ENCODE measurements at regions not wholly inside any gene's neighbourhood (a gene's known extent, or its start where the extent isn't known, plus 50 kb on each side); places are given as distances from the start of the nearest gene placed in this dataset.

DNA sequence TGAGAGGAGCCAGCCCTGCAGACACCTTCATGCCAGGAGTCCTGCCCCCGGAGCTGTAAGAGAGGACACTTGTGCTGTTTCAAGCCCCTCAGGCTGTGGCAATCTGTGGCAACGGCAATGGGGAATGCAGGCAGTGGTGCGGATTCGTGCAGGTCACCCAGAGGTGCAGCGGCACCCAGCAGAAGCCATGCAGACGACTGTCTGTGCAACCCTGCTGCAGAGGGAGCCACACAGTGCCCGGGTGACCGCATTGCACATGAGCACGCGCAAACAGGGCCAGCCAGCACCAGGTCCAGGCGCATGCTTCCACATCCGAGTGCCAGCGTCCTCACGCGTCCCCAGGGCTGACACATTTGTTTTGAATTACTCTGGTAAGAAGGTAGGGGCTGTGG, 84.8 kb upstream of the GPC1 start:
- H3K27me3 ChIP-seq (ENCODE audit: insufficient read depth, low read length, poor library complexity) = peaks cover 3% of the 10 kb centered on the region
- no peak overlapping the region for H2AFZ ChIP-seq (ENCODE audit: low read depth, low read length)
- TF ChIP-seq, protein P1, sequence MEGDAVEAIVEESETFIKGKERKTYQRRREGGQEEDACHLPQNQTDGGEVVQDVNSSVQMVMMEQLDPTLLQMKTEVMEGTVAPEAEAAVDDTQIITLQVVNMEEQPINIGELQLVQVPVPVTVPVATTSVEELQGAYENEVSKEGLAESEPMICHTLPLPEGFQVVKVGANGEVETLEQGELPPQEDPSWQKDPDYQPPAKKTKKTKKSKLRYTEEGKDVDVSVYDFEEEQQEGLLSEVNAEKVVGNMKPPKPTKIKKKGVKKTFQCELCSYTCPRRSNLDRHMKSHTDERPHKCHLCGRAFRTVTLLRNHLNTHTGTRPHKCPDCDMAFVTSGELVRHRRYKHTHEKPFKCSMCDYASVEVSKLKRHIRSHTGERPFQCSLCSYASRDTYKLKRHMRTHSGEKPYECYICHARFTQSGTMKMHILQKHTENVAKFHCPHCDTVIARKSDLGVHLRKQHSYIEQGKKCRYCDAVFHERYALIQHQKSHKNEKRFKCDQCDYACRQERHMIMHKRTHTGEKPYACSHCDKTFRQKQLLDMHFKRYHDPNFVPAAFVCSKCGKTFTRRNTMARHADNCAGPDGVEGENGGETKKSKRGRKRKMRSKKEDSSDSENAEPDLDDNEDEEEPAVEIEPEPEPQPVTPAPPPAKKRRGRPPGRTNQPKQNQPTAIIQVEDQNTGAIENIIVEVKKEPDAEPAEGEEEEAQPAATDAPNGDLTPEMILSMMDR (IDR thresholded peaks at IDR 0.05; ENCODE audit: borderline replicate concordance, extremely low read depth, low read length, poor library complexity, severe bottlenecking) = no peak
- TF ChIP-seq EZH2 (IDR thresholded peaks at IDR 0.05; ENCODE audit: borderline replicate concordance, low read depth, low read length, severe bottlenecking) = no peak
- H3K9me3 ChIP-seq (ENCODE audit: insufficient read depth, low read length, severe bottlenecking) = no peaks in the 10 kb centered on the region
- no peak overlapping the region for H3K4me2 ChIP-seq (ENCODE audit: insufficient read depth, low read length)
- H3K79me2 ChIP-seq (ENCODE audit: insufficient read depth, low read length) = no peaks in the 10 kb centered on the region
- no peaks in the 10 kb centered on the region for H3K4me1 ChIP-seq (ENCODE audit: insufficient read depth, low read length)
- H3K36me3 ChIP-seq (ENCODE audit: insufficient read depth, low read length) = no peaks in the 10 kb centered on the region
- H4K20me1 ChIP-seq (ENCODE audit: insufficient read depth, low read length) = no peaks in the 10 kb centered on the region
- H3K4me3 ChIP-seq (ENCODE audit: low read depth in 1 of 2, low read length in 2 of 2) = no peak overlapping the region
- H3K9ac ChIP-seq (ENCODE audit: low read depth, low read length) = no peak overlapping the region
- ATAC-seq (ENCODE audit: insufficient read depth, low read depth) (no peak), DNase-seq (no peak)
- H3K27ac ChIP-seq (ENCODE audit: low read length) = no peak overlapping the region

DNA sequence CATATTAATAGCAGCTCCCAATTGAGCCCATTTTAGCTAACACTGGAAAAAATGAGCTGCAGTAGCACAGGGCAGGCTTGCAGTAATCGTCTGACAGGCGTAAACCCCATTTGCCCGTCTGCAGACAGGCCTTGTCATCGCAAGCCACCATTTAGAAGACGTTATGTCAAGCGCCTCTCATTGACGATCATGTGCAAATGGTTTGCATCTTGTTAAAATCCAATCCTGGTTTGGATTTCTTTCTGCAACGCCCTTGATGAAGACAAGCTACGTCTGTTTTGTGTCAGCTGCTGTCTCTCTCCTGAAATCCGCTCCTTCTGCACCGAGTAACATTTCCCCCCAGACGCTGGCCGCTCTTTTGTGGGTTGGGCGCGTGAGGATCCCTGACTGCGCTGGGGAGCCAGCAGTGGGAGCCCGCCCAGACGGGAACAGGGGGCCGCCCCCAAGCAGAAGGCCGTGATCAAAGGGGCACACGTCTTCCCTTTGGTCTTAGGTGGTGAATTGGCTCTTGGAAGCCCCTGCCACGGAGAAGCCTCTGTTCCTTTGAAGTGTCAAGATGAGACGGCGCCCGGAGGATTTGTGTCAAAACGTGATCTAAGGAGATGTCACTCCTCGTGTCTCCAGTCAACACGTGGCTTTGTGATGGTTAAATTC, 84.2 kb upstream of the GPC1 start:
- no peaks in the 10 kb centered on the region for H3K36me3 ChIP-seq (ENCODE audit: insufficient read depth, low read length)
- H3K79me2 ChIP-seq (ENCODE audit: insufficient read depth, low read length) = no peaks in the 10 kb centered on the region
- H3K4me2 ChIP-seq (ENCODE audit: insufficient read depth, low read length) = no peak overlapping the region
- H3K27ac ChIP-seq (ENCODE audit: low read length) = no peak overlapping the region
- DNase-seq (no peak), ATAC-seq (ENCODE audit: insufficient read depth, low read depth) (0 out of 3 replicates have a peak, but pooled peaks have one; percentile 24)
- H2AFZ ChIP-seq (ENCODE audit: low read depth, low read length) = no peak overlapping the region
- TF ChIP-seq, protein P1 (IDR thresholded peaks at IDR 0.05; ENCODE audit: borderline replicate concordance, extremely low read depth, low read length, poor library complexity, severe bottlenecking) = no peak
- TF ChIP-seq EZH2 (IDR thresholded peaks at IDR 0.05; ENCODE audit: borderline replicate concordance, low read depth, low read length, severe bottlenecking) = no peak
- H3K4me3 ChIP-seq (ENCODE audit: low read depth in 1 of 2, low read length in 2 of 2) = no peak overlapping the region
- H4K20me1 ChIP-seq (ENCODE audit: insufficient read depth, low read length) = no peaks in the 10 kb centered on the region
- H3K9ac ChIP-seq (ENCODE audit: low read depth, low read length) = no peak overlapping the region
- no peaks in the 10 kb centered on the region for H3K4me1 ChIP-seq (ENCODE audit: insufficient read depth, low read length)
- H3K9me3 ChIP-seq (ENCODE audit: insufficient read depth, low read length, severe bottlenecking) = no peaks in the 10 kb centered on the region
- H3K27me3 ChIP-seq (ENCODE audit: insufficient read depth, low read length, poor library complexity) = peaks cover 3% of the 10 kb centered on the region

DNA sequence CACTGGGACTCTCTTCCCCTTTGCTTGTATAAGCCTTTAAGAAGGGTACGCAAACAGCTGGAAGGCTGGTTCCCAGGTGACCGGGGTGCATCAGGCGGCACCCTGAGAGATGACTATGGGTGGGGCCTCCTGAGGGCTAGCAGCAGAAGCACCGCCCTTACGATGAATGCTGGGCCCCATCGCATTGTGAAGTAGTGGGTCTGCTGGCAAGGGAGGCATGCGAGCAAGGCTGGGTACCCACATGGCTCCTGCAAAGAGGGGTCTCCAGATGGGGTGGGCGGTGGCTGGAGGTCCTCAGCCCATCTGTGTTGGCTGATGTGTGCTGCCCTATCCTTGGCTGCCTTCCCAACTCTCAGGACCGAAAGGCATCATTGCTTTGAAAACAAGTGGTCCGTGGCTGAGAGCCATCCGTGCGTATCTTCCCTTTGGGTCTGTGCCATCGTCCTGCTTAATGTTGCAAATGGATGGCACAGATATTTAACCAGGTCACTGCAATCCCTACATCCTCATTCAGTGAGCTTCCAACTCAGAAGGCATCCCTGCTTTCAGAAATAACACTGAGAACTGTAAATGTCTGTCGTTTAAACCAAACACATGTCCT, 83.5 kb upstream of the GPC1 start:
- TF ChIP-seq, protein P1 (IDR thresholded peaks at IDR 0.05; ENCODE audit: borderline replicate concordance, extremely low read depth, low read length, poor library complexity, severe bottlenecking) = no peak
- TF ChIP-seq EZH2 (IDR thresholded peaks at IDR 0.05; ENCODE audit: borderline replicate concordance, low read depth, low read length, severe bottlenecking) = no peak
- no peak overlapping the region for H3K4me3 ChIP-seq (ENCODE audit: low read depth in 1 of 2, low read length in 2 of 2)
- peaks cover 3% of the 10 kb centered on the region for H3K27me3 ChIP-seq (ENCODE audit: insufficient read depth, low read length, poor library complexity)
- ATAC-seq (ENCODE audit: insufficient read depth, low read depth) = no peak
- no peaks in the 10 kb centered on the region for H3K36me3 ChIP-seq (ENCODE audit: insufficient read depth, low read length)
- H3K9me3 ChIP-seq (ENCODE audit: insufficient read depth, low read length, severe bottlenecking) = no peaks in the 10 kb centered on the region
- no peak for DNase-seq
- no peak overlapping the region for H2AFZ ChIP-seq (ENCODE audit: low read depth, low read length)
- H3K27ac ChIP-seq (ENCODE audit: low read length) = no peak overlapping the region
- H3K4me2 ChIP-seq (ENCODE audit: insufficient read depth, low read length) = no peak overlapping the region
- H3K4me1 ChIP-seq (ENCODE audit: insufficient read depth, low read length) = no peaks in the 10 kb centered on the region
- H3K79me2 ChIP-seq (ENCODE audit: insufficient read depth, low read length) = no peaks in the 10 kb centered on the region
- H4K20me1 ChIP-seq (ENCODE audit: insufficient read depth, low read length) = no peaks in the 10 kb centered on the region
- H3K9ac ChIP-seq (ENCODE audit: low read depth, low read length) = no peak overlapping the region
